SH-SY5Y (cell line): ENCODE measurements at regions not wholly inside any gene's neighbourhood (a gene's known extent, or its start where the extent isn't known, plus 50 kb on each side); places are given as distances from the start of the nearest gene placed in this dataset.

Experiments
- GATA2 ChIP-seq: IDR thresholded peaks from 2 replicates; pipeline ENCODE4 v1.6.1; 2011; ENCODE audit warnings: mild to moderate bottlenecking, low read depth, low read length
- GATA3 ChIP-seq: IDR thresholded peaks from 2 replicates; pipeline ENCODE4 v1.6.1; 2011; ENCODE audit warnings: low read depth, mild to moderate bottlenecking, low read length, moderate library complexity

GRCh38 chr17:68705714-68706076 lies 104.5 kb upstream of the FAM20A start:
- no peak for TF ChIP-seq GATA3
- no peak for TF ChIP-seq GATA2
